K562 (cell line): ENCODE measurements at regions not wholly inside any gene's neighbourhood (a gene's known extent, or its start where the extent isn't known, plus 50 kb on each side); places are given as distances from the start of the nearest gene placed in this dataset.

Experiments used
- ATAC-seq: fragments of 200-7000 bp; cut with Tn5 transposase; 3 replicates; pipeline ENCODE4 v1.9.1; 2020; ENCODE audit warnings: moderate library complexity
- BruUV-seq: library from RNA; stranded (reverse); fragments of 400-500 nt; replicated peaks from 2 replicates; lab custom pipeline; 2021; lab: Mats Ljungman, UMichigan
- CTCF ChIA-PET: fragments of 300-600 bp; formaldehyde crosslinking; extraction: SDS; loops from one replicate; lab custom pipeline; 2021; ENCODE audit warnings: low intra/inter-chr PET ratio; lab: Yijun Ruan, JAX
- POLR2A ChIA-PET: fragments of 300-600, 350-650 bp; sonication (Branson Sonifier 250); formaldehyde crosslinking; extraction: SDS; loops from one replicate; lab custom pipeline; 2021; ENCODE audit warnings: antibody characterized with exemption, inconsistent platforms; lab: Yijun Ruan, JAX
- DNase-seq, 4 experiments: peaks; one replicate each; pipeline versions ENCODE4 v3.0.0 to v3.0.0-alpha.2; 2011 to 2018; ENCODE audit warnings: low spot score in 3 of 4, mixed read lengths in 3 of 4; ENCODE audit errors: extremely low read depth in 1 of 4
- FAIRE-seq: peaks from 2 replicates; lab custom pipeline; 2011; peaks lifted over from hg19 to GRCh38; lab: Jason Lieb, UNC
- H2AFZ ChIP-seq: 2 replicates; pipeline ENCODE4 v1.6.0; 2011; ENCODE audit warnings: low read depth, low read length, control low read depth, inconsistent platforms
- H3K27ac ChIP-seq: fragments of 200-600 bp; 3 replicates; pipeline ENCODE4 v1.8.0; 2011; ENCODE audit warnings: low read depth, mild to moderate bottlenecking, control low read depth, inconsistent platforms, low read length, moderate library complexity, mixed read lengths; ENCODE audit errors: extremely low read depth
- H3K27me3 ChIP-seq, 2 experiments: fragments of 300-600 bp in 1 of 2; 2 replicates in 1 of 2; 3 replicates in 1 of 2; pipeline versions ENCODE4 v1.6.0 to v1.8.0; 2011; ENCODE audit warnings: inconsistent platforms in 2 of 2, low read length in 2 of 2, mild to moderate bottlenecking in 1 of 2, mixed read lengths in 1 of 2, moderate library complexity in 1 of 2; ENCODE audit not compliant: control insufficient read depth in 2 of 2, insufficient read depth in 2 of 2
- H3K36me3 ChIP-seq: fragments of 300-600 bp; 3 replicates; pipeline ENCODE4 v1.8.0; 2011; ENCODE audit warnings: mild to moderate bottlenecking, low read length, inconsistent platforms; ENCODE audit not compliant: control insufficient read depth, insufficient read depth
- H3K4me1 ChIP-seq, 2 experiments: fragments of 200-600 bp in 1 of 2; replicated peaks in 1 of 2; 2 replicates in 1 of 2; 3 replicates in 1 of 2; pipeline versions ENCODE4 v1.5.1 to v1.8.0; 2011; ENCODE audit warnings: inconsistent platforms in 2 of 2, low read length in 2 of 2, mild to moderate bottlenecking in 1 of 2, mixed read lengths in 1 of 2, moderate library complexity in 1 of 2; ENCODE audit not compliant: control insufficient read depth in 2 of 2, insufficient read depth in 2 of 2
- H3K4me2 ChIP-seq: 2 replicates; pipeline ENCODE4 v1.6.1; 2011; ENCODE audit warnings: low read length, control low read depth, inconsistent platforms, mixed read lengths; ENCODE audit not compliant: insufficient read depth
- H3K4me3 ChIP-seq: fragments of 200-600 bp; sonication (generic), shearing (Covaris generic); 2 replicates; pipeline ENCODE4 v1.5.1; 2016; ENCODE audit warnings: control low read depth, inconsistent platforms
- H3K79me2 ChIP-seq: fragments of 200-600 bp; 3 replicates; pipeline ENCODE4 v1.8.0; 2011; ENCODE audit warnings: low read length, inconsistent platforms; ENCODE audit not compliant: control insufficient read depth, insufficient read depth
- H3K9ac ChIP-seq, 2 experiments: 2 replicates each; pipeline versions ENCODE4 v1.6.0 to v1.6.1; 2011; ENCODE audit warnings: low read depth in 2 of 2, low read length in 2 of 2, control low read depth in 1 of 2, inconsistent platforms in 1 of 2, mild to moderate bottlenecking in 1 of 2, mixed read lengths in 1 of 2; ENCODE audit not compliant: insufficient read depth in 1 of 2
- H3K9me1 ChIP-seq: one replicate; pipeline ENCODE4 v1.6.0; 2011; ENCODE audit warnings: inconsistent platforms, mild to moderate bottlenecking, low read length, moderate library complexity; ENCODE audit not compliant: control insufficient read depth, insufficient read depth
- H3K9me3 ChIP-seq: replicated peaks from 2 replicates; pipeline ENCODE4 v1.5.1; 2011; ENCODE audit warnings: low read depth, low read length, inconsistent platforms; ENCODE audit not compliant: control insufficient read depth, insufficient read depth
- H4K20me1 ChIP-seq: replicated peaks from 2 replicates; pipeline ENCODE4 v1.6.1; 2011; ENCODE audit warnings: low read length, inconsistent platforms, mixed read lengths; ENCODE audit not compliant: control insufficient read depth, insufficient read depth
- HLTF ChIP-seq: fragments of 450-650 bp; IDR thresholded peaks from 2 replicates; pipeline ENCODE4 v1.6.1; 2016
- IRF2 ChIP-seq: sonication (generic); formaldehyde crosslinking; IDR thresholded peaks from 2 replicates; pipeline ENCODE4 v1.8.1; 2022; ENCODE audit warnings: mild to moderate bottlenecking, missing genetic modification reagents
- IRF9 ChIP-seq: fragments of 450-650 bp; IDR thresholded peaks from 2 replicates; pipeline ENCODE4 v1.6.1; 2016; ENCODE audit warnings: missing biosample characterization, missing genetic modification characterization
- NCOA1 ChIP-seq: fragments of 450-650 bp; IDR thresholded peaks from 2 replicates; pipeline ENCODE4 v1.6.1; 2016; ENCODE audit warnings: low read depth
- RBM15 ChIP-seq: fragments of 200-400 bp; formaldehyde crosslinking; IDR thresholded peaks from 2 replicates; pipeline ENCODE4 v1.6.1; 2018; ENCODE audit warnings: mild to moderate bottlenecking, low read length, moderate library complexity; ENCODE audit not compliant: insufficient read depth
- RHOXF2B ChIP-seq: fragments of 250-450 bp; sonication (Bioruptor Pico); conservative IDR thresholded peaks from 2 replicates; pipeline ENCODE4 v1.5.1; 2021
- TEAD2 ChIP-seq: fragments of 450-650 bp; IDR thresholded peaks from 2 replicates; pipeline ENCODE4 v1.6.1; 2016; ENCODE audit warnings: missing genetic modification characterization, control low read depth, missing compliant biosample characterization
- THAP12 ChIP-seq: fragments of 250-450 bp; sonication (Bioruptor Pico); IDR thresholded peaks from 2 replicates; pipeline ENCODE4 v1.9.0; 2021; ENCODE audit warnings: mild to moderate bottlenecking, inconsistent platforms
- ZC3H11A ChIP-seq: IDR thresholded peaks from 2 replicates; pipeline ENCODE4 v1.6.1; 2012; ENCODE audit warnings: low read depth, low read length, improper control_type of control experiment
- ZNF316 ChIP-seq: fragments of 450-650 bp; IDR thresholded peaks from 2 replicates; pipeline ENCODE4 v1.6.1; 2016
- WGBS: fragments of 100-300 bp; shearing (Covaris generic); methylation state at CpG from one replicate; pipeline ENCODE4 v1.1.6; 2016; ENCODE audit warnings: low coverage, mixed read lengths; ENCODE audit not compliant: insufficient coverage; ENCODE audit errors: missing lambda C conversion rate; 5-methylcytosine and 5-hydroxymethylcytosine counted together
- in situ Hi-C: fragments of 300-500 bp; cut with MboI; formaldehyde crosslinking; loops from 4 replicates; pipeline ENCODE4 v1.15.0; 2018; ENCODE audit warnings: inconsistent platforms, mixed read lengths
- intact Hi-C: fragments of 100-400 bp; cut with micrococcal nuclease; formaldehyde crosslinking; loops from 2 replicates; pipeline ENCODE4 v1.14.2; 2022

- intact Hi-C loops, result no loop called here
- TF ChIP-seq THAP12 (CRISPR knock-in tag) (no peak), RBM15 (no peak), IRF9 (tag) (no peak), RHOXF2B (CRISPR knock-in tag) (no peak), TEAD2 (tag) (no peak), IRF2 (CRISPR knock-in tag) (no peak), NCOA1 (no peak), ZC3H11A (no peak), ZNF316 (no peak), HLTF (no peak)
- H3K9me3 ChIP-seq, result no peaks in the 10 kb centered on the region
- ChIA-PET POLR2A (no interaction called here), CTCF (no interaction called here)
- no peaks in the 10 kb centered on the region for H3K27me3 ChIP-seq
- no peak for ATAC-seq
- H3K36me3 ChIP-seq, result no peaks in the 10 kb centered on the region
- 0% methylated on average over 3 of the region's 3 CpGs for WGBS
- H3K9me1 ChIP-seq, result no peaks in the 10 kb centered on the region
- no peak for DNase-seq
- BruUV-seq, result no TSS peak
- no peak for FAIRE-seq
- no peaks in the 10 kb centered on the region for H3K79me2 ChIP-seq
- no peak overlapping the region for H3K27ac ChIP-seq
- no peak overlapping the region for H3K4me3 ChIP-seq
- no peak overlapping the region for H3K9ac ChIP-seq
- H2AFZ ChIP-seq, result no peak overlapping the region
- no peak overlapping the region for H3K4me2 ChIP-seq
- H4K20me1 ChIP-seq, result no peaks in the 10 kb centered on the region
- H3K4me1 ChIP-seq, result no peaks in the 10 kb centered on the region
- in situ Hi-C loops, result no loop called here
Measured at GRCh38 chr10:10613656-10614244, 403.9 kb upstream of the CELF2 start.
